GM12878 (cell line): ENCODE measurements at regions not wholly inside any gene's neighbourhood (a gene's known extent, or its start where the extent isn't known, plus 50 kb on each side); places are given as distances from the start of the nearest gene placed in this dataset.

Source experiments
- ATAC-seq: fragments of 200-7000 bp; cut with Tn5 transposase; 3 replicates; pipeline ENCODE4 v1.9.1; 2020; ENCODE audit warnings: mild to moderate bottlenecking, moderate library complexity
- BruUV-seq: library from RNA; stranded (reverse); fragments of 400-500 nt; replicated peaks from 2 replicates; lab custom pipeline; 2021; lab: Mats Ljungman, UMichigan
- CTCF ChIA-PET: fragments of 300-600 bp; sonication (Branson Sonifier 250); formaldehyde crosslinking; extraction: SDS; loops from one replicate; lab custom pipeline; 2021; ENCODE audit warnings: inconsistent platforms; lab: Yijun Ruan, JAX
- POLR2A ChIA-PET: fragments of 350-600 bp; formaldehyde crosslinking; extraction: SDS; loops from one replicate; lab custom pipeline; 2021; ENCODE audit warnings: inconsistent platforms; lab: Charles Lee
- RAD21 ChIA-PET: fragments of 300-600 bp; sonication (Branson Sonifier 250); formaldehyde crosslinking; loops from one replicate; lab custom pipeline; 2023; ENCODE audit warnings: antibody characterized with exemption; ENCODE audit not compliant: unreplicated experiment; lab: Charles Lee
- SMC1A ChIA-PET: fragments of 300-600 bp; sonication (Branson Sonifier 250); formaldehyde crosslinking; loops from one replicate; lab custom pipeline; 2023; ENCODE audit not compliant: unreplicated experiment, uncharacterized antibody; lab: Charles Lee
- DNase-seq: peaks from one replicate; pipeline ENCODE4 v3.0.0-alpha.2; 2011; ENCODE audit warnings: low read depth, low spot score
- FAIRE-seq: peaks from 3 replicates; lab custom pipeline; 2011; peaks lifted over from hg19 to GRCh38; lab: Jason Lieb, UNC
- H2AFZ ChIP-seq: 2 replicates; pipeline ENCODE4 v1.6.0; 2011; ENCODE audit warnings: low read depth, low read length, control low read depth; ENCODE audit not compliant: control insufficient read depth
- H3K27ac ChIP-seq: 2 replicates; pipeline ENCODE4 v1.5.1; 2011; ENCODE audit warnings: control low read depth; ENCODE audit not compliant: control insufficient read depth, insufficient read depth
- H3K27me3 ChIP-seq, 2 experiments: replicated peaks in 1 of 2; 2 replicates each; pipeline versions ENCODE4 v1.6.0 to v1.6.1; 2011; ENCODE audit warnings: low read length in 1 of 2; ENCODE audit not compliant: control insufficient read depth in 2 of 2, insufficient read depth in 2 of 2
- H3K36me3 ChIP-seq, 2 experiments: 2 replicates each; pipeline ENCODE4 v1.5.1; 2011; ENCODE audit warnings: low read length in 1 of 2; ENCODE audit not compliant: control insufficient read depth in 2 of 2, insufficient read depth in 2 of 2
- H3K4me1 ChIP-seq: 2 replicates; pipeline ENCODE4 v1.6.1; 2011; ENCODE audit warnings: mild to moderate bottlenecking, low read length, moderate library complexity, mixed read lengths; ENCODE audit not compliant: control insufficient read depth, insufficient read depth
- H3K4me2 ChIP-seq: 2 replicates; pipeline ENCODE4 v1.6.0; 2011; ENCODE audit warnings: control low read depth; ENCODE audit not compliant: control insufficient read depth, insufficient read depth
- H3K4me3 ChIP-seq: fragments of 200-600 bp; sonication (generic); 2 replicates; pipeline ENCODE4 v1.5.1; 2016
- H3K79me2 ChIP-seq: 2 replicates; pipeline ENCODE4 v1.6.0; 2011; ENCODE audit warnings: low read length; ENCODE audit not compliant: control insufficient read depth, insufficient read depth
- H3K9ac ChIP-seq: 2 replicates; pipeline ENCODE4 v1.8.0; 2011; ENCODE audit warnings: low read length, control low read depth, mixed read lengths; ENCODE audit not compliant: control insufficient read depth, insufficient read depth
- H3K9me3 ChIP-seq: replicated peaks from 3 replicates; pipeline ENCODE4 v1.5.1; 2011; ENCODE audit warnings: mild to moderate bottlenecking, low read length; ENCODE audit not compliant: control insufficient read depth, insufficient read depth
- H4K20me1 ChIP-seq: 2 replicates; pipeline ENCODE4 v1.6.0; 2011; ENCODE audit not compliant: control insufficient read depth, insufficient read depth
- E4F1 ChIP-seq: fragments of 450-650 bp; IDR thresholded peaks from 2 replicates; pipeline ENCODE4 v1.6.1; 2018; ENCODE audit warnings: borderline replicate concordance, mild to moderate bottlenecking; ENCODE audit not compliant: partially characterized antibody
- EED ChIP-seq: sonication (generic); IDR thresholded peaks from 2 replicates; pipeline ENCODE4 v1.6.1; 2016; ENCODE audit warnings: antibody characterized with exemption, low read depth
- FOXM1 ChIP-seq: IDR thresholded peaks from 2 replicates; pipeline ENCODE4 v1.6.1; 2012; ENCODE audit warnings: low read depth, mild to moderate bottlenecking, inconsistent platforms, low read length, moderate library complexity
- GATAD2B ChIP-seq: fragments of 450-650 bp; conservative IDR thresholded peaks from 2 replicates; pipeline ENCODE4 v1.6.1; 2017; ENCODE audit warnings: low read depth, mild to moderate bottlenecking, moderate library complexity
- MEF2A ChIP-seq: IDR thresholded peaks from 2 replicates; pipeline ENCODE4 v1.6.1; 2011; ENCODE audit warnings: low read depth, mild to moderate bottlenecking, low read length, moderate library complexity; ENCODE audit not compliant: insufficient read depth
- NBN ChIP-seq: fragments of 450-650 bp; IDR thresholded peaks from 2 replicates; pipeline ENCODE4 v1.6.1; 2016
- PAX5 ChIP-seq: IDR thresholded peaks from 2 replicates; pipeline ENCODE4 v1.6.1; 2011; ENCODE audit warnings: low read depth, low read length, borderline replicate concordance
- PML ChIP-seq: IDR thresholded peaks from 2 replicates; pipeline ENCODE4 v1.6.1; 2012; ENCODE audit warnings: low read length, inconsistent platforms
- RUNX3 ChIP-seq: IDR thresholded peaks from 2 replicates; pipeline ENCODE4 v1.6.1; 2012; ENCODE audit warnings: low read length, inconsistent platforms
- SMC3 ChIP-seq: IDR thresholded peaks from 2 replicates; pipeline ENCODE4 v1.6.1; 2011; ENCODE audit warnings: low read length, improper control_type of control experiment, borderline replicate concordance
- SREBF1 ChIP-seq: IDR thresholded peaks from 2 replicates; pipeline ENCODE4 v1.6.1; 2012; ENCODE audit warnings: mild to moderate bottlenecking, low read length
- TBL1XR1 ChIP-seq: IDR thresholded peaks from 2 replicates; pipeline ENCODE4 v1.6.1; 2012; ENCODE audit warnings: low read depth, low read length, improper control_type of control experiment
- TCF3 ChIP-seq: IDR thresholded peaks from 2 replicates; pipeline ENCODE4 v1.6.1; 2012; ENCODE audit warnings: low read depth, mild to moderate bottlenecking, low read length, borderline replicate concordance; ENCODE audit not compliant: insufficient read depth
- WGBS: methylation state at CpG from one replicate; pipeline ENCODE4 v1.1.6; 2016; ENCODE audit warnings: low lambda C conversion rate; ENCODE audit not compliant: insufficient replicate concordance, insufficient coverage; ENCODE audit errors: missing lambda C conversion rate; 5-methylcytosine and 5-hydroxymethylcytosine counted together
- in situ Hi-C: fragments of 300-500 bp; cut with MboI; formaldehyde crosslinking; loops from 9 replicates; pipeline ENCODE4 v1.14.3; 2018; ENCODE audit warnings: mixed read lengths
- intact Hi-C: fragments of 100-400 bp; cut with micrococcal nuclease; formaldehyde crosslinking; loops from one replicate; pipeline ENCODE4 v1.14.2; 2022; ENCODE audit not compliant: unreplicated experiment
- TF ChIP-seq, protein P1 (sequence below): fragments of 450-650 bp; formaldehyde crosslinking; IDR thresholded peaks from 2 replicates; pipeline ENCODE4 v1.4.0; 2022; ENCODE audit warnings: mild to moderate bottlenecking, moderate library complexity
- TF ChIP-seq, protein P2 (sequence below): IDR thresholded peaks from 2 replicates; pipeline ENCODE4 v1.6.1; 2012; ENCODE audit warnings: mild to moderate bottlenecking, low read depth, low read length
- TF ChIP-seq, protein P3 (sequence below): IDR thresholded peaks from 2 replicates; pipeline ENCODE4 v1.6.1; 2011; ENCODE audit warnings: low read depth, low read length, improper control_type of control experiment, borderline replicate concordance

GRCh38 chr4:103902730-103903129, 182.9 kb upstream of the TACR3 start:
- no peaks in the 10 kb centered on the region for H3K36me3 ChIP-seq
- SMC1A ChIA-PET = no interaction called here
- in situ Hi-C loops = no loop called here
- intact Hi-C loops = no loop called here
- ATAC-seq (no peak), DNase-seq (no peak), FAIRE-seq (no peak)
- H3K4me1 ChIP-seq = no peaks in the 10 kb centered on the region
- no TSS peak for BruUV-seq
- no peak overlapping the region for H3K27ac ChIP-seq
- RAD21 ChIA-PET = no interaction called here
- no peaks in the 10 kb centered on the region for H3K27me3 ChIP-seq
- H3K9me3 ChIP-seq = no peaks in the 10 kb centered on the region
- POLR2A ChIA-PET = no interaction called here
- H2AFZ ChIP-seq = no peak overlapping the region
- H3K4me2 ChIP-seq = no peak overlapping the region
- H4K20me1 ChIP-seq = no peaks in the 10 kb centered on the region
- H3K79me2 ChIP-seq = no peaks in the 10 kb centered on the region
- 23% methylated on average over 2 of the region's 2 CpGs for WGBS
- no peak overlapping the region for H3K9ac ChIP-seq
- CTCF ChIA-PET = interaction anchor here (1.1 to 1.3 kb wide), 2 partner anchors 10 to 12 kb away, joined by 5 read pairs; no protein-coding TSS in a partner anchor
- H3K4me3 ChIP-seq = no peak overlapping the region
- TF ChIP-seq FOXM1 (no peak), PML (no peak), PAX5 (no peak), SMC3 (no peak), EED (no peak), GATAD2B (no peak), TBL1XR1 (no peak), MEF2A (no peak), SREBF1 (no peak), TCF3 (no peak), RUNX3 (no peak), E4F1 (no peak), NBN (no peak)
- TF ChIP-seq, protein P1, sequence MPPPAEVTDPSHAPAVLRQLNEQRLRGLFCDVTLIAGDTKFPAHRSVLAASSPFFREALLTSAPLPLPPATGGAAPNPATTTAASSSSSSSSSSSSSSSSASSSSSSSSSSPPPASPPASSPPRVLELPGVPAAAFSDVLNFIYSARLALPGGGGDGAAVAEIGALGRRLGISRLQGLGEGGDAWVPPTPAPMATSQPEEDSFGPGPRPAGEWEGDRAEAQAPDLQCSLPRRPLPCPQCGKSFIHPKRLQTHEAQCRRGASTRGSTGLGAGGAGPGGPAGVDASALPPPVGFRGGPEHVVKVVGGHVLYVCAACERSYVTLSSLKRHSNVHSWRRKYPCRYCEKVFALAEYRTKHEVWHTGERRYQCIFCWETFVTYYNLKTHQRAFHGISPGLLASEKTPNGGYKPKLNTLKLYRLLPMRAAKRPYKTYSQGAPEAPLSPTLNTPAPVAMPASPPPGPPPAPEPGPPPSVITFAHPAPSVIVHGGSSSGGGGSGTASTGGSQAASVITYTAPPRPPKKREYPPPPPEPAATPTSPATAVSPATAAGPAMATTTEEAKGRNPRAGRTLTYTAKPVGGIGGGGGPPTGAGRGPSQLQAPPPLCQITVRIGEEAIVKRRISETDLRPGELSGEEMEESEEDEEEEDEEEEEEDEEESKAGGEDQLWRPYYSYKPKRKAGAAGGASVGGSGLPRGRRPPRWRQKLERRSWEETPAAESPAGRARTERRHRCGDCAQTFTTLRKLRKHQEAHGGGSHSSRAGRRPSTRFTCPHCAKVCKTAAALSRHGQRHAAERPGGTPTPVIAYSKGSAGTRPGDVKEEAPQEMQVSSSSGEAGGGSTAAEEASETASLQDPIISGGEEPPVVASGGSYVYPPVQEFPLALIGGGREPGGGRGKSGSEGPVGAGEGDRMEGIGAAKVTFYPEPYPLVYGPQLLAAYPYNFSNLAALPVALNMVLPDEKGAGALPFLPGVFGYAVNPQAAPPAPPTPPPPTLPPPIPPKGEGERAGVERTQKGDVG (CRISPR knock-in tag) = no peak
- TF ChIP-seq, protein P2, sequence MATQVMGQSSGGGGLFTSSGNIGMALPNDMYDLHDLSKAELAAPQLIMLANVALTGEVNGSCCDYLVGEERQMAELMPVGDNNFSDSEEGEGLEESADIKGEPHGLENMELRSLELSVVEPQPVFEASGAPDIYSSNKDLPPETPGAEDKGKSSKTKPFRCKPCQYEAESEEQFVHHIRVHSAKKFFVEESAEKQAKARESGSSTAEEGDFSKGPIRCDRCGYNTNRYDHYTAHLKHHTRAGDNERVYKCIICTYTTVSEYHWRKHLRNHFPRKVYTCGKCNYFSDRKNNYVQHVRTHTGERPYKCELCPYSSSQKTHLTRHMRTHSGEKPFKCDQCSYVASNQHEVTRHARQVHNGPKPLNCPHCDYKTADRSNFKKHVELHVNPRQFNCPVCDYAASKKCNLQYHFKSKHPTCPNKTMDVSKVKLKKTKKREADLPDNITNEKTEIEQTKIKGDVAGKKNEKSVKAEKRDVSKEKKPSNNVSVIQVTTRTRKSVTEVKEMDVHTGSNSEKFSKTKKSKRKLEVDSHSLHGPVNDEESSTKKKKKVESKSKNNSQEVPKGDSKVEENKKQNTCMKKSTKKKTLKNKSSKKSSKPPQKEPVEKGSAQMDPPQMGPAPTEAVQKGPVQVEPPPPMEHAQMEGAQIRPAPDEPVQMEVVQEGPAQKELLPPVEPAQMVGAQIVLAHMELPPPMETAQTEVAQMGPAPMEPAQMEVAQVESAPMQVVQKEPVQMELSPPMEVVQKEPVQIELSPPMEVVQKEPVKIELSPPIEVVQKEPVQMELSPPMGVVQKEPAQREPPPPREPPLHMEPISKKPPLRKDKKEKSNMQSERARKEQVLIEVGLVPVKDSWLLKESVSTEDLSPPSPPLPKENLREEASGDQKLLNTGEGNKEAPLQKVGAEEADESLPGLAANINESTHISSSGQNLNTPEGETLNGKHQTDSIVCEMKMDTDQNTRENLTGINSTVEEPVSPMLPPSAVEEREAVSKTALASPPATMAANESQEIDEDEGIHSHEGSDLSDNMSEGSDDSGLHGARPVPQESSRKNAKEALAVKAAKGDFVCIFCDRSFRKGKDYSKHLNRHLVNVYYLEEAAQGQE = no peak
- TF ChIP-seq, protein P3, sequence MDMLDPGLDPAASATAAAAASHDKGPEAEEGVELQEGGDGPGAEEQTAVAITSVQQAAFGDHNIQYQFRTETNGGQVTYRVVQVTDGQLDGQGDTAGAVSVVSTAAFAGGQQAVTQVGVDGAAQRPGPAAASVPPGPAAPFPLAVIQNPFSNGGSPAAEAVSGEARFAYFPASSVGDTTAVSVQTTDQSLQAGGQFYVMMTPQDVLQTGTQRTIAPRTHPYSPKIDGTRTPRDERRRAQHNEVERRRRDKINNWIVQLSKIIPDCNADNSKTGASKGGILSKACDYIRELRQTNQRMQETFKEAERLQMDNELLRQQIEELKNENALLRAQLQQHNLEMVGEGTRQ = no peak
